HG03469 (cell line): ENCODE measurements at regions not wholly inside any gene's neighbourhood (a gene's known extent, or its start where the extent isn't known, plus 50 kb on each side); places are given as distances from the start of the nearest gene placed in this dataset.

Source experiments
- ATAC-seq: cut with Tn5 transposase; IDR thresholded peaks from one replicate; pipeline ENCODE4 v1.9.1; 2021; ENCODE audit warnings: mild to moderate bottlenecking, moderate library complexity, moderate number of reproducible peaks; ENCODE audit not compliant: unreplicated experiment

GRCh38 chr13:24043590-24044350 is 116.8 kb upstream of the SPATA13 start:
- no peak for ATAC-seq

- no peak for ATAC-seq
Measured at GRCh38 chr13:24045597-24045996, 114.9 kb upstream of the SPATA13 start.

GRCh38 chr13:24050292-24050711 is 110.2 kb upstream of the SPATA13 start:
- ATAC-seq: no peak

GRCh38 chr13:24050796-24051715 is 109.5 kb upstream of the SPATA13 start:
- no peak for ATAC-seq

DNA sequence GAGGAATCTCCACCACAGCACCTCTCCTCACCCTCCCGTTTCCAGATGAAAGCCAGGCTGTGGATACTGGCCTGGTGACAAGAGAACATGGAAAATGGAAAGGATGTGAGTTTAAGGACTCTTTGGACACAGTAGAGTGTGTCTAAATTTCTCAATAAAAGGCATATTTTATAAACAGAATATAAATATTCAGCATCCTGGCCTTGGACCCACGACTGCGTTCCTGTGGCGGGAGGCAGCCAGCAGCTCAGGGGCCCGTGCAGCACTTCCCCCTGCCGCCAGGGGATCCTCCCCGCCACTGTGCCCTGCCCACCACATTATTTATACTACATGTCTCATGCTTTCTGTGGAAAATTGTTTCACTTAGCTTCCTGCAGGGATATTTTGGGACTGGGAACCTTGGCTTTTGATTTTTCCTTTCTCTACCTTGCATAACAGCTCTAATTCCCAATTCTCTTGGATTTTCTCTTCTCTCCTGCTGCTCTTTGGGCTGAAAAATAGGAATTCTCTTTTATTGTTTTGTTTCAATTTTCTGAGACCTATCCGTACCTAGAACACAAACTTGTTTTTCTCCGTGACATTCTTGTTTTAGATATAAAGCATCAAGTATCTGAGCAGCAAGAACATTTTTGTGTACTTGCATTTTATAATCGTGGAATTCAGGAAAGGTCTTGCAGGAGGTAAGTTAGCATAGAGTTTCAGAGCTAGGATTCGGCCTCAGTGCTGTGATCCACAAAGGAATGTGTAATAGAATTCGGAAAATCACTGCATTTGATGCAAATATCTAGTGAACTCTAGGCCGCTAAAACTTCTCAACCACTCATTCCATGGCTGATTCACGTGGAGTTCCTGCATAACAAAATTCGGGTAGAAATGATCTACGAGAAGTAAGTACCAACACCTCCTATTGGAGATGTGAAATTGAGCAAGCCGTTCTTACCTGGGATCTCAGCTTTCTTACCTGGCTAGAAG is 107.7 kb upstream of the SPATA13 start:
- ATAC-seq: no peak

GRCh38 chr13:24053519-24054251 is 106.8 kb upstream of the SPATA13 start:
- ATAC-seq: no peak

GRCh38 chr13:24056616-24057137 is 103.8 kb upstream of the SPATA13 start:
- ATAC-seq: no peak

DNA sequence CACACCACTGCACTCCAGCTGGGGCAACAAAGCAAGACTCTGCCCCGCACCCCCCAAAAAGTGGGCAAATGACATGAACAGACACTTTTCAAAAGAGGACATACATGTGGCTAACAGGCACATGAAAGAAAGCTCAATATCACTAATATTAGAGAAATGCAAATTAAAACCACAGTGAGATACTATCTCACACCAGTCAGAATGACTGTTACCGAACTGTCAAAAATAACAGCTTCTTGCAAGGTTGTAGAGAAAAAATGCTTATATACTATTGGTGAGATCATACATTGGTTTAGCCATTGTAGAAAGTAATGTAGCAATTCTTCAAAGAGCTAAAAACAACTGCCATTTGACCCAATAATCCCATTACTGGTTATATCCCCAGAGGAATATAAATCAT is 99.5 kb upstream of the SPATA13 start:
- ATAC-seq: no peak

DNA sequence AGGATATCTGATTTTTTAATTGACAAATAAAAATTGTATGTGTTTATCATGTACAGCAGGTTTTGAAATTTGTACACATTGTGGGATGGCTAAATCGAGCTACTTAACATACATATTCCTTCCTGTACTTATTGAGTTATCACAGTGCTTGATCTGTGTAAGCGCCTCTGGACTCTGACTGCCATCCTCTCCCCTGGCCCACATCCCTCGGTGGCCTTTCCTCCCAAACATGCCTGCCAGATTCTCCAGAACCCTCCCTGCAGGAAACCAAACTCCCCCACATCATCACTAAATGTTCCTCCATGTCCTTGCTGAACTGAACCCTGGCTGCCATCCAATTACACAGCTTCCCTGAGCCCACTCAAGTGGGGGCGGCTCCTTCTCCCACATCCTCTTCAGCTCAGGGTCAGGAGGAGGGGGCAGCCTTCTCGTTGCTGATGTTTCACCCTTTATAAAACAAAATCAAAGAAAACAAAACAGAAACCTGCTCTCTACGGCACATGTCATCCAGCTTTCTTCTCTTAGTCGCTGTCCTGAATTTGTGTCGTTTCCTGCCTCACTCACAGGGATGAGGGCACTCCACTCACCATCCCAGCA is 97.1 kb upstream of the SPATA13 start:
- no peak for ATAC-seq

- no peak for ATAC-seq
Measured at GRCh38 chr13:24064371-24064770, 96.1 kb upstream of the SPATA13 start.

- no peak for ATAC-seq
Measured at GRCh38 chr13:24065176-24065575, 95.3 kb upstream of the SPATA13 start.

GRCh38 chr13:24066405-24067295 is 93.9 kb upstream of the SPATA13 start:
- no peak for ATAC-seq

GRCh38 chr13:24068472-24068871 is 92.0 kb upstream of the SPATA13 start:
- no peak for ATAC-seq

DNA sequence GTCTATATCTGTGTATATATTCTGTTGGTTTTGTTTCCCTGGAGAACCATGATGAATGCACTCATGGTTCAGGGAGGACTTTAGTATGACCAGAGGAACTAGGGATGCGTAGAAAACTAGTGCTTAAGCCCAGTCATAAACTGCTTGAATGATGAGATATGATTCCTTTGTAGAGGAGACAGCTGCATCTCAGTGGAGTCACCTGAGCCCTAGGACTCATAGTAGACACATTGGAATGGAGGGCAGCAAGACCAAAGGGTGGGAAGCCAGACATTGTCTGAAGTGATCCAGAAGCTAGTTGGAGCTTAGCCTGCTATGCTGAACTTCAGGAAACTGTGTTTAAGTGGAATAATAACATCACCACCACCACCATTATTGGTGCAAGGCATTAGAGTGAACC is 89.5 kb upstream of the SPATA13 start:
- ATAC-seq: no peak

DNA sequence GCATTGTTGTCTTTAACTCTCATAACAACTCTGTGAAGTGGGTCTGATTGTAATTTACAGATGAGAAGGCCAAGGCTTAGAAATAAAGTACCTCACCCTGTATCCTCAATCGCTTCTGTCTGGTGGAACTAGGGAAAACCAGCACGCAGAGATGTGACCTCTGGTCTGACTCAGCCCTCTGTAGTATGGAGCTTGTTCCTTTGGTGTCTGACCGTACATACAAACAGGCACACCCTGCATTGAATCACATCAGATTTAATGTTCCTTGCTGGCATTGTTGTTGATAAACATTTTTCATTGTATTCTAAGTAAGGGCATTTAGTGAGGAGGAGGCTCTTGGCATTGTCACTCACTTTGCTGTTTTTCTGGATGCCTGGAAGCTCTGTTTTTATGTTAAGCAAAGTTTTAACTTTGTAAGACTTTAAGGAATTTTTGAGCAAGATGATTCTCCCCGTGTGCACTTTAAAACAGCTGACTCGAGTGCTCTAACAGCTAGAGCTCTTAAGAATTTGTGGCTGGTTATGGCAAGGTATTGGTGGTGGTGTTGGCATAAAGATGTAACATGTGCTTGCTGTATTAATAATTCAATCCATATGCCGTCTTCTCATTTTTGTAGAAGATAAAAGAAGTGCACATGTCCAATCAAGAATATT is 89.0 kb upstream of the SPATA13 start:
- no peak for ATAC-seq

DNA sequence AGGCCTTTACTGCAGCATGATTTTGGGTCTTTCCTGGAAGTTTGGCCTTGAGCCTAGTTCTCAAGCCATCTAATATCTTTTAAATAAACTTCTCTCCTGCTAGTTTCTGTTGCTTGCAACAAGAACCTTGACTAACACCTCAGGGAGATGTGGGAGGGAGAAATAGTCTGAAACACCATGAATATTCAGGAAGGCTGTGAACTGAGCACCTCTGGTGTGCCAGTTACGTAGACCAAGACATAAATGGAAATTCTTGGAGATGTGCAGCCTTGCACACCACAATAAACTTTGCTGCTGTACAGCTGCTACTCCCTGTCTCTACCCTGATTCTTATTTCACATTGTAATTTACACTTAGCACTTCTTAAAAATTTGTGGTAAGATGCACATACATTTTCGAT is 86.9 kb upstream of the SPATA13 start:
- no peak for ATAC-seq

DNA sequence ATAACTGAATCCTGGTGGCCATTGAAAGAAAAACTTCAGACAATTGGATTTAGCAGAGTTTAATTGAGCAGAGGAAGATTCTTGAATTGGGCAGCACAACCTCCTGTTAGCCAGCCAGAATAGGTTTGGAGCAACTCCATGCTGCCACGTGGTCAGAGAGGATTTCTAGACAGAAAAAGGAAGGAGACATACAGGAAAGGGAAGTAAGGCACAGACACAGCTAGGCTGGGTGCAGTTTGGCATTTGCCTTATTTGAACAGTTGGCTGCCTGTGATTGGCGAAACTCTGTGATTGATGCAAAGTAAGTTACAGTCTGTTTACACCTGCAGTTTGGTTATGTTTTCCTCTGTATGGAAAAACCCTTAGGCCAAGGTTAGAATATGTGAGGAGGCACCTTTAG is 85.8 kb upstream of the SPATA13 start:
- ATAC-seq: no peak
